ENCODE measurements at regions not wholly inside any gene's neighbourhood (a gene's known extent, or its start where the extent isn't known, plus 50 kb on each side); places are given as distances from the start of the nearest gene placed in this dataset.
"Not testable (repeated sequence)": the region's sequence is repeated elsewhere in the genome, so short reads cannot be mapped to it uniquely, and the experiment has no call there.

- DNase-seq = no peak
Observed at GRCh38 chr2:61774351-61774750, 79.5 kb downstream of the FAM161A start.

DNA sequence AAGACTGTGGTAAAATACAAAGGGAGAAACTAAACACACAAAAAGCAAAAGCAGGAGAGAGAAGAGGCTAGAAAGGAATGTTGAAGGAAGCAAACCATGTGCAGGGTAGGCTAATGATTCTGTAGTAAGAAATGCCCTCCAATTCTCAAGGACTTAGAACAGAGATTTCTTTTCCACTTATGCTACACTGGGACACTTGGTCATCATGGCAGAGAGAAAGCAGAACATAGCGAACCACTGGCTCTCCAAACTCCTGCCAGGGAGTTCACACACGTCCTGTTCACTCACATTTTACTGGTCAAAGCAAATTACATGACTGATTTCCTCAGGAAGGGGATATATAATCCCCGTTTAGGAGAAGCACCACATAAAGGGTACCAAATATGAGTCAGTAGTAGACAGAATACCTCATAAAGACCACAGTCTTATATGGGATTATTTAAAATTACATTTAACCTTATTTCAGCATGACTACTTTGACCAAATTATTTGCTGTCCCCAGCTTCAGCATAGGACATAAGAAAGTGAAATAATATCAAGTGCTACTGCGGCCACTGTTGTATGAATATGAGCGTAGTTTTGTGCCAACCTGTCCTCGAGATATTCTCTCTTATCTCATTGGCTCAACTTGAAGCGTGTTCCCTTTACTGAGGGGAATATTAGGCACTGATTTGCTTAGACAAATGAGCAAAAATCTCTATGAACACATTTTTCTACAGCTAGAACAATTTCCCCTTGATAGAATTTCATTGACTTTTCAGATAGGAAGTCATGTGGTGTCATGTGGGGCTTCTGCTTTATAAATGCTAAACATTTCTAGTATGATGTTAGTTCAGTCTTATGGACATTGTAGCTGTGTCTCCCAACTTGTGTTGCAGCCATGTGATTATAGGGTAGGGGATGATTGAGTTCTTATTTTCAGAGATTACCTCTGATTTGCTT is 81.7 kb downstream of the FAM161A start:
- no peak for DNase-seq

- no peak for DNase-seq
Observed at GRCh38 chr2:61770746-61771145, 83.1 kb downstream of the FAM161A start.

DNA sequence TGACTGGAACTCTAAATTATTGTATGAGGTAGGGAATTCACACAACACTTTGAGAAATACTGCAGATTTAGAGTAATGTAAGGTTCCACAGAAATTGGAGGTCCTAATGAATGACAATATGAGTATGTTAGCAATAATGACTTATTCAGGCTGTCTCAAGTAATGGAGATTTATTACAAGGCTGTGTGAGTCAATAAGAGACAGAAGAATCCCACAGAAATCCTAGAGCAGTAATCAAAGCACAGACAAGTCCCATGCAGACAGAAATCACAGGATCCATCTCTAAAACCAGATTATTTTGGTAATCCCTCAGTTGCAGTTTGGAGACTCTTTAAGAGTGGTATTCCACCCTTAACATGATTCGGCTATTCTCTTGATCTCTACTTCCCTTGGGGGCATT is 83.6 kb downstream of the FAM161A start:
- no peak for DNase-seq

GRCh38 chr2:61769093-61769675 is 84.7 kb downstream of the FAM161A start:
- DNase-seq = no peak

DNA sequence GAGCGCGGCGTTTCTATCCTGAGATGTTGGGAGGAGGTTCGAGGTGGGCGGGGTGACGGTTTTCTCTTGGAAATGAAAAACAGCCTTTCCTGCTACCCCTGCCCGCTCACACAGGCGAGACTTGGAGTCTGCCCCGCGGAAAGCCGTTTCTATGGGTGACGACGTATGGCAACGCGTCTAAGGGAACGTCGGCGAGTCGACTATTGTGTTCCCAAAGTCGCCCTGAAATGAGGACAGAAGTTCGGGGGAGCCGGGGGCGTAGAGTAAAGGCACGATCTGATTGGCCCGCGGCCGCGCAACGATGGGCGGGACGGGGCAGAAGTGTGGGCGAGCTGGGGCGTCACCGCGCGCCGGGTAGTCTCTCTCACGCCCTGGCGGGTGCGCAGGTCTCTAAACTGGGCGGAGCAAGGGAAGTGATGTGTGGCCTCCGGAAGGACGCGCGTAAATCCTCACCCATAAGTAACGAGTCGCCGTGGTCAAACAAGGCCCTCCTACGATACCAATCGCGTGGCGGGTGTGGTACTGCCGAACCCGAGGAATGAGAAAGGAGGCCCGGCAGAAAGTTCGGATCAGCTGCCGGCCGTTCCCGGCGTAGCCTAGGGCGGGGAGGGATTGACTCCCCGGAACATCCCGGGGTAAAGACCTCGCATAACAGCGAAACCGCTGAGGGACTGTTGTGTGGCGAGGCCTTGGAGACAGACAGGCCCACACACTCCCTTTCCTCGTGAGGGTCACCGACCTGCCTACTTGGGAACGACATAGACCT is 89.6 kb downstream of the FAM161A start:
- DNase-seq = peak; percentile 79

DNA sequence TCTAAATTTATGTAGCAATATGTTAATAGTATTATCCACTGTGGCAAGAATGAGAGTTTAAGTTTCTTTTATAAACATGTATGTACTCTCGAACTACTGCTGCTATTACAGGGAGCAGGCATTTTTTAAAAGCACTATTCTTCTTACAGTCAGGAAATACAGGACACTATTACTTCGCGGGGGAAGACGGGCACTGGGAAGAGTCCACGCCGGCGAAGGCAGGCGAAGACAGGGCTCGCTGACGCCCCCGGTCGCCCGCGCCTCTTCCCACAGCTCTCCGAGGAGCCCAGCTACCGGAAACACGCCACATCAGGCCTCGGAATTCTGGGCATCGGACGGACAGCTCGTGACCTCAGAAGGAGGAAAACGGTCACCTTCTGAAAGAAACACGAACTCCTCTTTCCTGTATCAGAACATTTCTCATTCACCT is 90.2 kb downstream of the FAM161A start:
- peak; percentile 63 for DNase-seq

DNA sequence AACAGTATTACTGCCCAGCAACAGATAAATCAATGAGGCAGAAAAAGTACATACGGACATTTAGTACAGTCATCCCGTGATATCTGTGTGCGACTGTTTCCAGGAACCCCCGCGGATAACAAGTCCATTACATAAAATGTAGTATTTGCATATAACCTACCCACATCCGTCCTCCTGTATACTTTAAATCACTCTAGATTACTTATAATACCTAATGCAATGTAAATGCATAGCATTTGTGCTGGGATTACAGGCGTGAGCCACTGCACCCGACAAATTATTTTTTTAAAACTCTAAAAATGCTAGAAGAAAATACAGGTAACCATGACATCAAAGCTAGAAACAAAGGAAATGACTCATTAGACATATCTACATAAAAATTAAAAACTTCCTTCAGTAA is 91.6 kb downstream of the FAM161A start:
- no peak for DNase-seq

DNA sequence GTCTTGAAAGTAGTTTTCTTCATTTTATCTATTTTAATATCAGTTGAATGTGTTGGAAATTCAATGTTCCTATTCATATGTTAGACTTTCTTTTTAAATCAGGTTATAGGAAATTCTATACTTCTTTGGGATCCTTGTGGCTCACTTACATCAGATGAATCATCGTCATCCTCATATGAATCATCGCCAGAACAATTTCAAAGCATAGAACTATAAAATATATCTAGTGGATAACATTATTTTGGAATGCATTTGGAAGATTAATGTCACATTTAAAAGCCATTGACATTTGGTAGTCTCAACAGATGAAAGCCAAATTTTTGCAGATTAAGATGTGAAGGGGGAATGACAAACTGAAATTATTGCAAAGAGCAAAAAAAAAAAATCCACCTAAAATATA is 94.1 kb downstream of the FAM161A start:
- DNase-seq = no peak

DNA sequence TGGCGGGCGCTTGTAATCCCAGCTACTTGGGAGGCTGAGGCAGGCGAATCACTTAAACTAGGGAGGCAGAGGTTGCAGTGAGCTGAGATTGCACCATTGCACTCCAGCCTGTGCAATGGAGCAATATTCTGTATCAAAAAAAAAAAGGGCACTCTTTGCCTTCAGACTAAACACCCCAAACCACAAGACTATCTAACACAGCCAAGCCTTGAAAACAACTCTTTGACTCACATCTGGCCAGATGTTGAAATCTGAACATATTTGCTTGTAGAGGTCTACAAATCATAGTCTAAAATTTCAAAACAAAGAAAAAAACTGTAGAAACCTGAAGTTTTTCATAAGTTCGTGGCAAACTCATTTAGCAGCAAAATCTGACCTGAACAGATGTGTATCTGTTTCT is 94.9 kb downstream of the FAM161A start:
- DNase-seq = no peak

GRCh38 chr2:61758159-61758558 is 95.7 kb downstream of the FAM161A start:
- DNase-seq = no peak

DNA sequence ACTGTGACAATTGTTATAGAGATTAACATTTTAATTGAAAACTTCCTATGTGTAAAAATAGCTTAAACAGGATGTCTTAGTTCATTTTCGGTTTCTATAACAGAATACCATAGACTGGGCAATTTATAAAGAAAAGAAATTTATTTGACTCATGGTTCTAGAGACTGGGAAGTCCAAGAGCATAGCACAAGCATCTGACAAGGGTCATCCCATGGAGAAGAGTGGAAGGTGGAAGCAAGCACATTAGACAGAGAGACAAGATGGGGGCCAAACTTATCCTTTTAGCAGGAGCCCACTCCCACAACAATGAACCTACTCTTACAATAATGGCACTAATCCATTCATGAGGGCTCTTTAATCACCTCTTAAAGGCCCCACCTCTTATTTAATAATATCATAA is 100.3 kb downstream of the FAM161A start:
- DNase-seq = no peak

- DNase-seq = no peak
Observed at GRCh38 chr2:61750624-61751023, 103.2 kb downstream of the FAM161A start.

DNA sequence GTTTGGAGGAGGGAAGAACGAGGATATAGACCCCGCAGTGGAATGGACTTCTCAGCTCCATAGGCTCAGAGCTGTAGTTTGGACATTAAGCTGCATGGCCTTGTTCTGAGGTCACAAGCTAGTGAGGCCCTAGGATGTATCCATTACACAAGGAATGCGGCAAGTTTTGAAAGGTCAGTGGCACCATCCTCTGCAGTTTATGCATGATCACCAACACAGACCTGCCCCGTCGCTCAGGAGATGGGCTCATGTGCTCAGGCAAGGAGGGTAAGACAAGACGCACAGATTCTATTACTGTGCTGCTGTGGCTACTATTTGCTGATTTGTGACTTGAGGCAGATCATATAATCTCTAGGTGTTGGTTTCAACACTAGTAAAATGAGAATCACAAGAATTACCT is 110.9 kb downstream of the FAM161A start:
- DNase-seq = no peak

DNA sequence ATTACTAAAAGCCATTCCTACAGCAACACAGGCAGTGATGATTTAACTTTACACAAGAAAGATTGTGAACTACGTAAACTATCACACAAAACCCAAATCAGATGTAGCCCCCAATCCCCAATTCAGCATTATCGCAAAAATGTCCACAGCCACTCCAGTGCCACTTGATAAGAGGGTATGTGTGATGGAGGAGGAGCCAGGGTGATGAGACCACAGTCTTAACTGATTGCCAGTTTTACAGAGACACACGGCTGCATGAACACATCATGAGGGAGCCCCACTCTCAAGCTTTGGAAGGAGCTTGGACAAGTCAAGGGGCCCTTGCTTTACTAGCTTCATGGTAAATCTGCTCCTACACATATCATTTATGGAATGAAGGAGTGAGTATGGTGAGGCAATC is 116.0 kb downstream of the FAM161A start:
- no peak for DNase-seq

DNA sequence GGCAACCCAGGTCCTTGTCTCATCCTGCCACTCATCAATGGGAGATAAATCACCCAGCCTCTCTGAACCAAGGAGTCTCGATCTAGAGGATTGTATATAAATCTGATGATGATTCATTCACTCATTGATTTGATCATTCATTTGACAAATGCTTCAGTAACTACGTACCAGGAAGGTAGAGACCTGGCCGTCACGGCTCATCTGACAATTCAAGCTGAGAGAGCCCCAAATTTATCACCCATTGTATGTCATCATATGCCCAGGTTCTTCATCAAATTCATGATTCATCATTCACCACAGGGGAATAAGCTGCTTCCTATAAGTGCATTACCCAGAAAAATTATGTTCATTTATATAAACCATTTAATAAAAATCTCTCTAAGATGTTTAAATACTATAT is 116.9 kb downstream of the FAM161A start:
- no peak for DNase-seq

GRCh38 chr2:61733563-61733962 is 120.3 kb downstream of the FAM161A start:
- no peak for DNase-seq

DNA sequence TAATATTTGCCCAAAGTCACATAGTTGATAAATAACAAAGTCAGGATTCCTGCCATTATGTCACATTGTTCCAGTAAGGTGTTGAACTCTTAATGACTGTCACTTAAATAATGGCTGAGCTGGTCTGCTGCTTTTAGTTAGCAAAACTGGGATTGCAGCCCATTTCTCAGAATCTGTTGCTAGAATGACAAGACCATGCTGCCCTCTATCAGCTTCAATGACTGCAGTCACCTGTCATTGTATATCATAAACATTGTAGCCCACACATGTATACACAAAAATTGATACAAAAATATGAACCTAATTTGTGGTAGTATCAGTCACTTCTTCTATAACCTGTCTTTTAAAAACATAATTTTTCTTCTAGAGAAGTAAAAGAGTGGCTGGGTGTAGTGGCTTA is 121.1 kb downstream of the FAM161A start:
- DNase-seq = no peak

DNA sequence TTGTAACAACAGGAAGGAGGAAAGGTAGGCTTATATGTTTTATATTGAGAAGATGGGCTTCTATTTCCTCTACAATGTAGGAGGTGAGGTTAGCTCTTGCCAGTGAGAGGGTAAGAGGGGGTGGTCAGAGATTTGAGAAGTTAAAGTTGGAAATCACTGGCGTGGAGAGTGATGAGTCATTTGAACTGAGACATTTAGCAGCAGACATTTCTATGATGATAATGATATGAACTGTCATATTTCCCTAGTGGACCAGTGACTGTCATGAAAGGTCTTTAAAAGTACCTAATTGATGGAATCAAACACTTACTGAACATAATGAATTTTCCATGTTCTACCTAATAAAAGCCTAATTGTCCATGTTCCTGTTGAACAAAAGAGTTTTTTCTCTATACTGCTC is 126.1 kb downstream of the FAM161A start:
- DNase-seq = no peak

DNA sequence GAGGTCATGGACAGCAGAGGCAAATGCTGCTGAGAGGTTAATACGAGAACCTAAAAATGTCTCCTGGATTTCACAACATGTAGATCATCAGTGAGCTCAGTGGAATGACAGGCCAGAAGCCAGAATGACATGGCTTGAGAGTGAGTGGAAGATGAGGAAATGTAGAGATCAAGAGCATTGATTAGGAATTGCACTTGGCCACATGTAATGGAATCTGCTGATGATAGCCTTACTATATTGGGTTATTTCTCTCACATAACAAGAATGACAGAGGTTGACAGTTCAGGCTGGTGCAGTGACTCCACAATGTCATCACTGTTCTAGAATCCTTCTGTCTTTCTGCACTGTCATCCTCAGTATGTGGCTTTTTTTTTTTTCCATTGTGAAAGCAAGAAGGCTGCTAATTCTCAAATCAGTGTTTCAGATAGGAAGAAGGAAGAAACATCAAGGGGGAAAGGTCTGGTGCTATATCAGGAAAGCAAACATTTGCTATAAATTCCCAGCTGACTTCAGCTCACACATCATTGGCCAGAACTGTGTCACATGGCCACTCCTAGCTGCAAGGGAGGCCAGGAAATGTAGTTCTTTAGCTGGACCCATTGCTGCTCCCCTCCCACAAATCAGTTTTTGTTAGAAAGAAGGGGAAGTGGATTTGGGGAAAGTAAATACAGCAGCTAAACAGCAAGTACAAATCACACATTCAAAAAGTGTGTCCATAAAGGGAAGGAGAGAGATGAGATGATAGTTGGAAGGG is 127.2 kb downstream of the FAM161A start:
- no peak for DNase-seq

- DNase-seq = not testable (repeated sequence)
Observed at GRCh38 chr2:61723364-61723763, 130.5 kb downstream of the FAM161A start.

GRCh38 chr2:61722800-61723199 is 131.1 kb downstream of the FAM161A start:
- DNase-seq = no peak

DNA sequence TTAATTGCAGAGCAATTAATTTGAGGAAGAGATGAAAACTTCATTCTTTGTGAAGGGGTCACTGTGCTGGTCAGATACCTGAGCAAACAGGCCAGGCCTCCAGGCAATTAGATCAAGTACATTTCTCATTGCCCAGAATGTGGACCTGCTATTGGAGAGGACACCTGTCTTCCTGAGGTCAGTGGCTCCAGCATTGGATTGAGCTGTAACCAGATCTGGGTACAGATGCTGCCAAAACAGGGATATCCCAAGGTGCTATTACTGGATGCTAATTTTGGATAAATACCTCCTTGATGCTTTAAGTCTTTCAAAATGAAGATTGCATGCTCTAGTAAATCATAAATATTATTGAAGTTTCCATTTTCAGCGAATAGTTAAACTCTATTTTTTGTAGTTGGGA is 131.5 kb downstream of the FAM161A start:
- no peak for DNase-seq

Data from NCI-H2029 treated with DMSO at 0.1 percent for 48 hours (cell line).